HG02938 (cell line): ENCODE measurements at regions not wholly inside any gene's neighbourhood (a gene's known extent, or its start where the extent isn't known, plus 50 kb on each side); places are given as distances from the start of the nearest gene placed in this dataset.
"Not testable (repeated sequence)": the region's sequence is repeated elsewhere in the genome, so short reads cannot be mapped to it uniquely, and the experiment has no call there.

Experiments used
- ATAC-seq: cut with Tn5 transposase; IDR thresholded peaks from one replicate; pipeline ENCODE4 v1.9.1; 2021; ENCODE audit warnings: mild to moderate bottlenecking, moderate library complexity; ENCODE audit not compliant: unreplicated experiment

- no peak for ATAC-seq
Observed at GRCh38 chr16:58821886-58822285, 87.8 kb upstream of the GOT2 start.

GRCh38 chr16:58820411-58820810 lies 86.3 kb upstream of the GOT2 start:
- ATAC-seq, result no peak

GRCh38 chr16:58815181-58815888 lies 81.2 kb upstream of the GOT2 start:
- ATAC-seq, result no peak

- ATAC-seq, result peak; percentile 84
Observed at GRCh38 chr16:58814348-58814801, 80.3 kb upstream of the GOT2 start.

- no peak for ATAC-seq
Observed at GRCh38 chr16:58809213-58809612, 75.1 kb upstream of the GOT2 start.

- ATAC-seq, result no peak
Observed at GRCh38 chr16:58807276-58807675, 73.2 kb upstream of the GOT2 start.

- no peak for ATAC-seq
Observed at GRCh38 chr16:58801838-58802237, 67.7 kb upstream of the GOT2 start.

GRCh38 chr16:58797137-58797801 lies 63.2 kb upstream of the GOT2 start:
- ATAC-seq, result no peak

- no peak for ATAC-seq
Observed at GRCh38 chr16:58793366-58793765, 59.2 kb upstream of the GOT2 start.

GRCh38 chr16:58792188-58792587 lies 58.1 kb upstream of the GOT2 start:
- ATAC-seq, result no peak

- ATAC-seq, result not testable (repeated sequence)
Observed at GRCh38 chr16:58790816-58791557, 56.9 kb upstream of the GOT2 start.

GRCh38 chr16:58789351-58789750 lies 55.2 kb upstream of the GOT2 start:
- ATAC-seq, result no peak
